ENCODE measurements at regions not wholly inside any gene's neighbourhood (a gene's known extent, or its start where the extent isn't known, plus 50 kb on each side); places are given as distances from the start of the nearest gene placed in this dataset.
"Not testable (repeated sequence)": the region's sequence is repeated elsewhere in the genome, so short reads cannot be mapped to it uniquely, and the experiment has no call there.

GRCh38 chr11:82533628-82534327 lies 199.9 kb downstream of the FAM181B start:
- DNase-seq, result no peak

GRCh38 chr11:82529936-82530335 lies 203.7 kb downstream of the FAM181B start:
- no peak for DNase-seq

GRCh38 chr11:82527081-82527584 lies 206.5 kb downstream of the FAM181B start:
- DNase-seq, result no peak

GRCh38 chr11:82523141-82523540 lies 210.5 kb downstream of the FAM181B start:
- no peak for DNase-seq

- DNase-seq, result no peak
These were observed 212.2 kb downstream of the FAM181B start for GRCh38 chr11:82521427-82521826.

GRCh38 chr11:82507288-82507687 lies 226.4 kb downstream of the FAM181B start:
- DNase-seq, result no peak

GRCh38 chr11:82505379-82505778 lies 228.3 kb downstream of the FAM181B start:
- DNase-seq, result no peak

GRCh38 chr11:82501174-82501573 lies 232.5 kb downstream of the FAM181B start:
- DNase-seq, result not testable (repeated sequence)

- no peak for DNase-seq
These were observed 238.7 kb downstream of the FAM181B start for GRCh38 chr11:82494988-82495432.

GRCh38 chr11:82474876-82475275 lies 258.8 kb downstream of the FAM181B start:
- no peak for DNase-seq

GRCh38 chr11:82465481-82465880 lies 268.2 kb downstream of the FAM181B start:
- no peak for DNase-seq

- DNase-seq, result no peak
These were observed 270.9 kb downstream of the FAM181B start for GRCh38 chr11:82462608-82463242.

GRCh38 chr11:82458761-82459160 lies 274.9 kb downstream of the FAM181B start:
- DNase-seq, result no peak

- DNase-seq, result no peak
These were observed 275.5 kb downstream of the FAM181B start for GRCh38 chr11:82458147-82458546.

- DNase-seq, result no peak
These were observed 282.7 kb downstream of the FAM181B start for GRCh38 chr11:82450996-82451395.

- no peak for DNase-seq
These were observed 327.1 kb downstream of the FAM181B start for GRCh38 chr11:82406611-82407010.

- no peak for DNase-seq
These were observed 328.2 kb downstream of the FAM181B start for GRCh38 chr11:82405421-82405820.

GRCh38 chr11:82404981-82405380 lies 328.7 kb downstream of the FAM181B start:
- DNase-seq, result no peak

- no peak for DNase-seq
These were observed 329.9 kb downstream of the FAM181B start for GRCh38 chr11:82403640-82404305.

GRCh38 chr11:82398300-82398815 lies 335.3 kb downstream of the FAM181B start:
- no peak for DNase-seq

- DNase-seq, result not testable (repeated sequence)
These were observed 337.0 kb downstream of the FAM181B start for GRCh38 chr11:82396639-82397038.

- no peak for DNase-seq
These were observed 349.4 kb downstream of the FAM181B start for GRCh38 chr11:82384308-82384707.

GRCh38 chr11:82373781-82374542 lies 359.7 kb downstream of the FAM181B start:
- no peak for DNase-seq
